T47D (cell line): ENCODE measurements at regions not wholly inside any gene's neighbourhood (a gene's known extent, or its start where the extent isn't known, plus 50 kb on each side); places are given as distances from the start of the nearest gene placed in this dataset.

Source experiments
- DNase-seq, 2 experiments: peaks; one replicate each; pipeline versions ENCODE4 v3.0.0 to v3.0.0-alpha.2; 2011 to 2012; ENCODE audit warnings: low read depth in 1 of 2, low spot score in 1 of 2
- JUND ChIP-seq: IDR thresholded peaks from 2 replicates; pipeline ENCODE4 v1.6.1; 2012; ENCODE audit warnings: low read depth
- in situ Hi-C: cut with HindIII; loops from 2 replicates; pipeline ENCODE4 v1.10.0; 2016; ENCODE audit warnings: low sequenced_read_pairs, low pct_unique_long_range_greater_than_20kb

GRCh38 chr4:175413561-175413960, 398.5 kb downstream of the GPM6A start:
- in situ Hi-C loops, result no loop called here
- DNase-seq, result no peak
- no peak for TF ChIP-seq JUND

DNA sequence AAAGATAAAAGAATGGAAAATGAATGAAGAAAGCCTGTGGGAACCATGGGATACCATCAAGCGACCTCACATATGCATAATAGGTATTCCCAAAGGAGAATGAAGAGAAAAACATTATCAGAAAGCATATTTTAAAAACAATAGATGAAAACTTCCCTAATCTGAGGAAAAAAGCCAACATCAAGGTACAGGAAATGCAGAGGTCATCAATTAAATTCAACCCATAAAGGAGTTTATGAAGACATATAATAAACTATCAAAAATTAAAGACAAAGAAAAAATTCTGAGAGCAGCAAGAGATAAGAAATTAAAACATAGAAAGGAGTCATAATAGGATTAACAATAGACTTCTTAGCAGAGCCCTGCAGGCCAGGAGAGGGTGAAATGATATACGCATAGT, 397.5 kb downstream of the GPM6A start:
- in situ Hi-C loops, result no loop called here
- no peak for TF ChIP-seq JUND
- no peak for DNase-seq

GRCh38 chr4:175418516-175418915, 393.5 kb downstream of the GPM6A start:
- no peak for DNase-seq
- no peak for TF ChIP-seq JUND
- in situ Hi-C loops, result no loop called here

DNA sequence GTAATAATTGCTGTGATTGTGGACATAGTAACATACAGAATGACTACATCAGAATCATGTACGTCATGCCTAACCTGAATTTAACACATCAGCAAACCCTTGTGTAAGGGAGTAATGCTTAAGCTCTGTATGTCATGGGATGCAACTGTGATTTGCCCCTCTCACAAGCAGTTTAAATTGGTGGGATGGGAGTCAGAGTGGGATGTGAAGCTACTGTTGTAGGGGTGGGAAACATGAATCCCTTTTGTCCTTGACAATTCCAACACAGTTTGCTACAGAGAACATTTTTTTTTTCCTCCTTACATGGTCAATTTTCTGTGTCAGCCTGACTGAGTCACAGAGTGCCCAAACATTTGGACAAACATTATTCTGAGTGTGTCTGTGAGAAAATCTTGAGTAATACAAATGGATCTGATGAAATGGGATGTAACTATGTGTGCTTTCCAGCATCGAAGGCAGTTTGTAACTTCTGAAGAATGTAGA, 392.8 kb downstream of the GPM6A start:
- TF ChIP-seq JUND, result no peak
- DNase-seq, result peak in 1 of 2 experiments; percentile 24
- in situ Hi-C loops, result no loop called here

DNA sequence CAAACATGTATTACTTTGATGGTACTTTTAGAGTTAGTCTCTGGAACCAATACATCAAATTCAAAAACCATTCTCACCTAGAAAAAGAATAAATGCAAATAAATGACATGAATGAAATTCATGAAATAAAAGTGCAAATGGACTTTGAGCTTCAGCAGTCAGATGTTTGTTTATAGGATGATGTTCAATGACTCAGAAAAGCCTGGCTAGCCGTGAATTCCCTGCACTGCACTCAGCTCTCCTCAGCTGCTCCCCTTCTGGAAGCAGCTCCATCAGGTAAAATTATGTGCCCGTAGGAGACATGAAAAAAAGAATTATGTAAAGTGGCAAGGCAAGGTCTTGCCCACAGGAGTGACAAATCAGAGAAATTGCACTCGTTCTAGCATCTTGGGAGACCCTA, 390.6 kb downstream of the GPM6A start:
- TF ChIP-seq JUND, result no peak
- in situ Hi-C loops, result no loop called here
- DNase-seq, result no peak

DNA sequence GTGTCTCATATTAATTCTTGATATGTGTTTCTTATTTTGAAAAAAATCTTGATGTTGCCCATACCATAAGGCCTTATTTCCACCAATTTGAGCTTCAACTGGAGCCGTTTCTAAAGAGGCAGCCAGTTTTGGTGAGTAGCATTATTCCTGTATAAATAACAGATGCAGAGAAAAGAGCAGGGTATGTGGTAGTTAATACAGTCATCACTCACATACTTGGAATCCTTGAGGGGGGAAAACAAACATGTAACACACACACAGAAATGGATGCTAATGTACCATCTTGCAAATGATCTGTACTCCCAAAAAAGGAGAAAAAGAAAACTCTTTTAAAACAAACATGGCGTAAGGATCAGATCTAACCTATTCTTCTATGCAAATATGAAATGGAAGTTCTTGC, 389.7 kb downstream of the GPM6A start:
- in situ Hi-C loops, result no loop called here
- TF ChIP-seq JUND, result no peak
- no peak for DNase-seq

DNA sequence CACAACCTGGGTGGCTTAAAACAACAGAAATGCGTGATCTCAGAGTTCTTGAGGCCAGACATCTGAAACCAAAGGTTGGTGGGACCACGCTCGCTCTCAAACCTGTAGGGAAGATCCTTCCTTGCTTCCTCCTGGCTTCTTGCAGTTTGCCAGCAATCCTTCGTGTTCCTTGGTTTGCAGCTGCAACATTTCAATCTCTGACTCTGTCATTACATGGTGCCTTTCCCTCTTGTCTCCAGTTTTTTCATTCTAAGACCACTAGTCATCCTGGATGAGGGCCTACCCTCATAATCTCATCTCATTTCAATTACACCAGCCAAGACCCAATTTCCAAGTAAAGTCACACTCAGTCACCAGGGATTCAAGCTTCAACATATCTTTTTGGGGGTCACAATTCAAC, 388.0 kb downstream of the GPM6A start:
- DNase-seq, result no peak
- TF ChIP-seq JUND, result no peak
- in situ Hi-C loops, result no loop called here

GRCh38 chr4:175427751-175428150, 384.3 kb downstream of the GPM6A start:
- no peak for DNase-seq
- in situ Hi-C loops, result no loop called here
- no peak for TF ChIP-seq JUND

DNA sequence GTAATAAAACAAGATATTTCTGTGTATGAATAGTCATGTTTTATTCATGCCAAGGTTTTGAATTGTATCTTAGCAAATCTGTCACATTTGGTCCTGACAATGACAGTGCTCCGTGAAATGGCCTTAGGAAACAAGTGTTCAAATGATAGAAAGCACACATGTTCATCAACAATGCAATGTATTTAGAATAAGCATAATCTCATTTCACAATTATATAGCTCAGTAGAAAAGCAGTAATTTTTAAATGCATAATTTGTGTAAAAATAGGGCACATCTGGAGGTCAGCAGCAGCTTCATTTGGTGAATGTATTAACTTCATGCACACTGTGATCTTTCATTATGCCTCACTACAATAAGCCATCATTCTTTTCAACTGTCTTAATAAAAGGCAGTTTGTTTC, 380.4 kb downstream of the GPM6A start:
- no peak for DNase-seq
- no peak for TF ChIP-seq JUND
- in situ Hi-C loops, result no loop called here

DNA sequence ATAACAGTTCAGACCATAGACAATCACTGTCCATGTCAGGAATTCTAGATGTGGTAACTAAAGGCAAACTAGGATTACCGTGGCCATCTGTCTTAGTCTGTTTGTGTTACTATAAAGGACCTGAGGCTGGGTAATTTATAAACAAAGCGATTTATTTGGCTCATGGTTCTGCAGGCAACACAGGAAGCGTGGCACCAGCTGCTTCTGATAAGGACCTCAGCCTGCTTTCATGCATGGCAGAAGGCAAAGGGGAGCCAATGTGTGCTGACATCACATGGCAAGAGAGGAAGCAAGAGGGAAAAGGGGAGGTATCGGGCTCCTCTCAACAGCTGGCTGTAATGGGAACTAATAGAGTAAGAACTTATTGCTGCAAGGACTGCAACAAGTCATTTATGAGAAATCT, 376.7 kb downstream of the GPM6A start:
- no peak for TF ChIP-seq JUND
- no peak for DNase-seq
- in situ Hi-C loops, result no loop called here

GRCh38 chr4:175436196-175436595, 375.9 kb downstream of the GPM6A start:
- no peak for DNase-seq
- TF ChIP-seq JUND, result no peak
- in situ Hi-C loops, result no loop called here

GRCh38 chr4:175440786-175441185, 371.3 kb downstream of the GPM6A start:
- no peak for DNase-seq
- no peak for TF ChIP-seq JUND
- in situ Hi-C loops, result no loop called here

DNA sequence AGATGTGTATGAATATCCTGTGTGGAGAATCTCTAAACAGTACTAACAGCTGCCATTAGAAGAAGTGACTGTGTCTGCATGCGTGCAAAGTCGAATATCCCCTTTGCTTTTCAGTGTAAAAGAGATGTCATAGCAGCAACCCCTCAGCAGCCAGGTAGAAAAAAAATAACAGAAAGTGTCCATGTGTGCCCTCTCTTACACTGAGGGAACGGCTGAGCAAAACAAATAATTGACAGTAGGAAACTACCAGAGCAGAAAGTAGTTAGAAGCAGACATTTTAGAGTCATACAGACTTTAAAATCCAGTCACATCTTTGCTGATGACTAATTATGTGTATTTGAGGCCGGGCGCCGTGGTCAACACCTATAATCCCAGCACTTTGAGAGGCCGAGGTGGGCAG, 370.8 kb downstream of the GPM6A start:
- no peak for DNase-seq
- no peak for TF ChIP-seq JUND
- in situ Hi-C loops, result no loop called here

GRCh38 chr4:175443547-175443946, 368.5 kb downstream of the GPM6A start:
- DNase-seq, result no peak
- no peak for TF ChIP-seq JUND
- in situ Hi-C loops, result no loop called here
